Fibroblast of lung (primary cell): ENCODE measurements at regions not wholly inside any gene's neighbourhood (a gene's known extent, or its start where the extent isn't known, plus 50 kb on each side); places are given as distances from the start of the nearest gene placed in this dataset.

Source experiments
- DNase-seq, 2 donors: peaks; one replicate each; pipeline versions ENCODE4 v3.0.0 to v3.0.0-alpha.2; 2010; ENCODE audit warnings: low read depth in 2 of 2
- H2AFZ ChIP-seq: 2 replicates; pipeline ENCODE4 v1.5.1; 2012; ENCODE audit warnings: low read length, control low read depth, inconsistent platforms
- H3K27ac ChIP-seq: 2 replicates; pipeline ENCODE4 v1.5.1; 2011; ENCODE audit warnings: low read length, control low read depth; ENCODE audit not compliant: insufficient read depth
- H3K27me3 ChIP-seq: 2 replicates; pipeline ENCODE4 v1.5.1; 2011; ENCODE audit warnings: mild to moderate bottlenecking, low read length; ENCODE audit not compliant: control insufficient read depth, insufficient read depth
- H3K36me3 ChIP-seq: 2 replicates; pipeline ENCODE4 v1.5.1; 2011; ENCODE audit warnings: low read length; ENCODE audit not compliant: control insufficient read depth, insufficient read depth
- H3K4me1 ChIP-seq: 2 replicates; pipeline ENCODE4 v1.5.1; 2011; ENCODE audit warnings: low read length; ENCODE audit not compliant: control insufficient read depth, insufficient read depth; ENCODE audit errors: extremely low read depth
- H3K4me2 ChIP-seq: 2 replicates; pipeline ENCODE4 v1.5.1; 2011; ENCODE audit warnings: low read length, control low read depth; ENCODE audit not compliant: insufficient read depth; ENCODE audit errors: extremely low read depth
- H3K4me3 ChIP-seq, 4 experiments: fragments of 200-600 bp in 1 of 4; sonication (generic) in 1 of 4; replicated peaks in 1 of 4; 2 replicates each; pipeline ENCODE4 v1.5.1; 2011 to 2016; ENCODE audit warnings: low read length in 4 of 4, low read depth in 3 of 4, mild to moderate bottlenecking in 3 of 4, control low read depth in 2 of 4, inconsistent platforms in 1 of 4, mixed read lengths in 1 of 4; ENCODE audit not compliant: insufficient read depth in 1 of 4; ENCODE audit errors: control extremely low read depth in 1 of 4
- H3K79me2 ChIP-seq: 2 replicates; pipeline ENCODE4 v1.5.1; 2012; ENCODE audit warnings: mild to moderate bottlenecking, low read length, inconsistent platforms; ENCODE audit not compliant: control insufficient read depth, insufficient read depth
- H3K9ac ChIP-seq: 2 replicates; pipeline ENCODE4 v1.5.1; 2011; ENCODE audit warnings: mild to moderate bottlenecking, low read length, control low read depth; ENCODE audit not compliant: insufficient read depth
- H3K9me3 ChIP-seq: 2 replicates; pipeline ENCODE4 v1.5.1; 2012; ENCODE audit warnings: low read depth, low read length; ENCODE audit not compliant: control insufficient read depth, insufficient read depth
- H4K20me1 ChIP-seq: 2 replicates; pipeline ENCODE4 v1.5.1; 2011; ENCODE audit warnings: low read length; ENCODE audit not compliant: control insufficient read depth, insufficient read depth; ENCODE audit errors: extremely low read depth
- EZH2 ChIP-seq: IDR thresholded peaks from 2 replicates; pipeline ENCODE4 v1.5.1; 2012; ENCODE audit warnings: low read length, control low read depth, mild to moderate bottlenecking; ENCODE audit errors: missing control alignments
- TF ChIP-seq, protein P1 (sequence below), 2 donors: IDR thresholded peaks in 1 of 2; conservative IDR thresholded peaks in 1 of 2; 1 replicate in 1 of 2; 2 replicates in 1 of 2; pipeline ENCODE4 v1.5.1; 2011 to 2012; ENCODE audit warnings: low read length in 2 of 2, control low read depth in 1 of 2, inconsistent platforms in 1 of 2, low read depth in 1 of 2, mild to moderate bottlenecking in 1 of 2

DNA sequence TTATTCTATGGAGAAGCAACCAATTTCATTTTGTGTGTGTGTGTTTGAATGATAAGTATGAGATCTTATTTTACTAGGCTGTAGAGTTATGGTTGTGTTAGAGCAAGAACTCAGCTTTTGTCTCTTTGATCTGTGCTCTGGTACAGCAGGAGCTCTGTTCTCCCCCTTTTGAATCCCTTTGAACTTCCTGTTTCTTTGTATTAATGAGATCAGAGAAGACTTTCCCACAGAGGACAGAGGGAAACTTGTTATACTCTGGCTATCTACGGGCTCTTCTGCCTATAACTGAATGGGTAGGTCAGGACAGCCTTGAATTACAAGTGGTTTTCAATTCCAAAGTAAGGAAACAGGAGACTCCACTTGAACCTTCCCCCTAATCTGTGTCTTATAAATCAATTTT is 1015.0 kb upstream of the RAG2 start:
- no peak overlapping the region for H3K4me2 ChIP-seq
- no peaks in the 10 kb centered on the region for H3K36me3 ChIP-seq
- H3K79me2 ChIP-seq = no peaks in the 10 kb centered on the region
- DNase-seq = no peak
- no peaks in the 10 kb centered on the region for H4K20me1 ChIP-seq
- TF ChIP-seq, protein P1, sequence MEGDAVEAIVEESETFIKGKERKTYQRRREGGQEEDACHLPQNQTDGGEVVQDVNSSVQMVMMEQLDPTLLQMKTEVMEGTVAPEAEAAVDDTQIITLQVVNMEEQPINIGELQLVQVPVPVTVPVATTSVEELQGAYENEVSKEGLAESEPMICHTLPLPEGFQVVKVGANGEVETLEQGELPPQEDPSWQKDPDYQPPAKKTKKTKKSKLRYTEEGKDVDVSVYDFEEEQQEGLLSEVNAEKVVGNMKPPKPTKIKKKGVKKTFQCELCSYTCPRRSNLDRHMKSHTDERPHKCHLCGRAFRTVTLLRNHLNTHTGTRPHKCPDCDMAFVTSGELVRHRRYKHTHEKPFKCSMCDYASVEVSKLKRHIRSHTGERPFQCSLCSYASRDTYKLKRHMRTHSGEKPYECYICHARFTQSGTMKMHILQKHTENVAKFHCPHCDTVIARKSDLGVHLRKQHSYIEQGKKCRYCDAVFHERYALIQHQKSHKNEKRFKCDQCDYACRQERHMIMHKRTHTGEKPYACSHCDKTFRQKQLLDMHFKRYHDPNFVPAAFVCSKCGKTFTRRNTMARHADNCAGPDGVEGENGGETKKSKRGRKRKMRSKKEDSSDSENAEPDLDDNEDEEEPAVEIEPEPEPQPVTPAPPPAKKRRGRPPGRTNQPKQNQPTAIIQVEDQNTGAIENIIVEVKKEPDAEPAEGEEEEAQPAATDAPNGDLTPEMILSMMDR (conservative IDR thresholded peaks at IDR 0.05 in 1 of 2, IDR thresholded peaks at IDR 0.05 in 1 of 2; ENCODE audit: low read depth in 1 of 2, low read length in 2 of 2) = no peak
- TF ChIP-seq EZH2 = no peak
- H3K27ac ChIP-seq = no peak overlapping the region
- H2AFZ ChIP-seq = no peak overlapping the region
- H3K4me3 ChIP-seq = no peak overlapping the region
- H3K9me3 ChIP-seq = no peaks in the 10 kb centered on the region
- no peak overlapping the region for H3K9ac ChIP-seq
- no peaks in the 10 kb centered on the region for H3K27me3 ChIP-seq
- H3K4me1 ChIP-seq = no peaks in the 10 kb centered on the region

DNA sequence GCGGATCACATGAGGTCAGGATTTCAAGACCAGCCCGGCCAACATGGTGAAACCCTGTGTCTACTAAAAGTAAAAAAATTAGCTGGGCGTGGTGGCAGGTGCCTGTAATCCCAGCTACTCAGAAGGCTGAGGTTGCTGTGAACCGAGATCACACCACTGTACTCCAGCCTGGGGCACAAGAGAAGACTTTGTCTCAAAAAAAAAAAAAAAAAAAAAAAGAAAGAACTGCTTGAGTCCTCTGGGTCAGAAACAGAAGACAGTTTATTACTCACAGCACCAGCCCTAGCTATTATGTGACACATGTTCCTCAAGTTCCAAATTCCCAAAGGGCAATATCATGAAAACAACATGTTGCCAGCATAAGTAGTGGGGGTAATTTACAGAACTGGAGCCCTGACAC is 1014.1 kb upstream of the RAG2 start:
- Histone ChIP-seq H3K4me3 (no peak overlapping the region), H3K27me3 (no peaks in the 10 kb centered on the region), H2AFZ (no peak overlapping the region), H3K4me1 (no peaks in the 10 kb centered on the region), H3K4me2 (no peak overlapping the region), H3K36me3 (no peaks in the 10 kb centered on the region), H3K9ac (no peak overlapping the region), H3K27ac (no peak overlapping the region), H4K20me1 (no peaks in the 10 kb centered on the region), H3K79me2 (no peaks in the 10 kb centered on the region), H3K9me3 (no peaks in the 10 kb centered on the region)
- no peak for DNase-seq
- TF ChIP-seq EZH2 = no peak

GRCh38 chr11:37605229-37605628 is 1007.2 kb upstream of the RAG2 start:
- TF ChIP-seq, protein P1 (conservative IDR thresholded peaks at IDR 0.05 in 1 of 2, IDR thresholded peaks at IDR 0.05 in 1 of 2; ENCODE audit: low read depth in 1 of 2, low read length in 2 of 2) = no peak
- TF ChIP-seq EZH2 = no peak
- no peak overlapping the region for H3K9ac ChIP-seq

More at GRCh38 chr11:37605229-37605628, 1007.2 kb upstream of the RAG2 start:
- Histone ChIP-seq H3K4me3 (no peak overlapping the region), H3K36me3 (no peaks in the 10 kb centered on the region), H4K20me1 (no peaks in the 10 kb centered on the region), H3K27me3 (no peaks in the 10 kb centered on the region), H2AFZ (no peak overlapping the region), H3K79me2 (no peaks in the 10 kb centered on the region), H3K9me3 (no peaks in the 10 kb centered on the region), H3K4me2 (no peak overlapping the region), H3K4me1 (no peaks in the 10 kb centered on the region), H3K27ac (no peak overlapping the region)
- DNase-seq = peak in 1 of 2 donors; percentile 48
